Central memory CD8-positive, alpha-beta T cell (primary cell): ENCODE measurements at regions not wholly inside any gene's neighbourhood (a gene's known extent, or its start where the extent isn't known, plus 50 kb on each side); places are given as distances from the start of the nearest gene placed in this dataset.
"Not testable (repeated sequence)": the region's sequence is repeated elsewhere in the genome, so short reads cannot be mapped to it uniquely, and the experiment has no call there.

Experiments used
- ATAC-seq: fragments of 150-1000 bp; cut with Tn5 transposase; replicated peaks from 2 replicates; pipeline ENCODE4 v1.10.0; 2022; ENCODE audit warnings: mild to moderate bottlenecking, moderate FRiP score, moderate number of reproducible peaks; ENCODE audit not compliant: poor library complexity, severe bottlenecking; ENCODE audit errors: extremely low read depth
- DNase-seq, 2 donors: peaks; one replicate each; pipeline ENCODE4 v3.0.0; 2021; ENCODE audit warnings: low spot score in 2 of 2
- H3K27ac Mint-ChIP-seq: one replicate; pipeline ENCODE4 v1.8.0; 2022; ENCODE audit warnings: low read depth, mild to moderate bottlenecking, moderate library complexity, mixed read lengths
- H3K27me3 Mint-ChIP-seq: one replicate; pipeline ENCODE4 v1.8.0; 2022; ENCODE audit warnings: mixed read lengths
- H3K36me3 Mint-ChIP-seq: one replicate; pipeline ENCODE4 v1.8.0; 2022; ENCODE audit warnings: mild to moderate bottlenecking, moderate library complexity, mixed read lengths; ENCODE audit not compliant: insufficient read depth
- H3K4me1 Mint-ChIP-seq: one replicate; pipeline ENCODE4 v1.8.0; 2022; ENCODE audit warnings: mixed read lengths
- H3K4me3 Mint-ChIP-seq: one replicate; pipeline ENCODE4 v1.8.0; 2022; ENCODE audit warnings: mild to moderate bottlenecking, moderate library complexity, mixed read lengths
- H3K9me3 Mint-ChIP-seq: one replicate; pipeline ENCODE4 v1.8.0; 2022; ENCODE audit warnings: mixed read lengths

GRCh38 chr1:98130408-98130807 is 209.6 kb upstream of the DPYD start:
- no peak for ATAC-seq
- no peak overlapping the region for H3K4me3 Mint-ChIP-seq
- H3K36me3 Mint-ChIP-seq = no peaks in the 10 kb centered on the region
- H3K4me1 Mint-ChIP-seq = no peaks in the 10 kb centered on the region
- no peak for DNase-seq
- H3K27me3 Mint-ChIP-seq = no peaks in the 10 kb centered on the region
- no peak overlapping the region for H3K27ac Mint-ChIP-seq
- H3K9me3 Mint-ChIP-seq = no peaks in the 10 kb centered on the region

DNA sequence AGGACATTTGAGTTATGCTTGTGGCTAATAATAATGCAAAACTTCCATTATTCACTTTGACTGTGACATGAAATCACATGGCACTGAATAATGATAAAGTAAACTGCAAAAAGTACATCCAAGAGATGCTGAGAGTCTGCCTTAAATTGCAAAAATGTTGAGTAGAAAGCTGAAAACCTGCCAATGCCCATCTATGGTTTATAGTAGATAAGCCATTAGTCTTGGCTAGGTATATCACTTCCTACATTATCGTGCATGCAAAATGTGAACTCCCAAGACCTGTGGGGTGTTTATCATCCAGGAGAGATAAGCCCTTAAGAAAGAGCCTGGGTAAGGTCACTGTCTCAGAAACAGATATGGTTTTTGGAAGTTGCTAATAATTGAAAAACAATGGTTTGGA is 208.7 kb upstream of the DPYD start:
- Mint-ChIP-seq H3K36me3 (no peaks in the 10 kb centered on the region), H3K9me3 (no peaks in the 10 kb centered on the region), H3K27ac (no peak overlapping the region), H3K4me1 (no peaks in the 10 kb centered on the region), H3K4me3 (no peak overlapping the region), H3K27me3 (no peaks in the 10 kb centered on the region)
- ATAC-seq (no peak), DNase-seq (no peak)

DNA sequence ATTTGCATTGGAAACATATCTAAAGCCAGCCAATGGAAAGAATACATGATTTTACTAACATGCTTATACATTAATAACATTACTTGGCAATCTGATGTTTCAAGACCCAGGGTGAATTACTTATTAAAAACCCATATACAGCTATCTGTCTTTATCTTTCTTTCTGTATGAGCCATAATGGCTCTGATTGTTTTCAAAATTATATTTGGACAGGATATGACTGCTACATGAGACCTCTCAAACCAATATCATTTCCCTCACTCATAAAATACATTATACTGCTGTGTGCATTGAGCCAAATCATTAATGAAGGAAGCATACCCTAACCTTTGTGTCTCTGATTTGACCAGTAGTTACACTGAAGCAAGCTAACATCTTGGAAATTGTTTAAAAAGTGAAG is 205.9 kb upstream of the DPYD start:
- no peak overlapping the region for H3K4me3 Mint-ChIP-seq
- DNase-seq = no peak
- H3K36me3 Mint-ChIP-seq = no peaks in the 10 kb centered on the region
- H3K27ac Mint-ChIP-seq = no peak overlapping the region
- no peaks in the 10 kb centered on the region for H3K27me3 Mint-ChIP-seq
- no peaks in the 10 kb centered on the region for H3K4me1 Mint-ChIP-seq
- H3K9me3 Mint-ChIP-seq = no peaks in the 10 kb centered on the region
- no peak for ATAC-seq

GRCh38 chr1:98121646-98122045 is 200.8 kb upstream of the DPYD start:
- DNase-seq (no peak), ATAC-seq (no peak)
- Mint-ChIP-seq H3K36me3 (no peaks in the 10 kb centered on the region), H3K27ac (no peak overlapping the region), H3K4me1 (no peaks in the 10 kb centered on the region), H3K27me3 (no peaks in the 10 kb centered on the region), H3K9me3 (no peaks in the 10 kb centered on the region), H3K4me3 (no peak overlapping the region)

- H3K27me3 Mint-ChIP-seq = peaks cover 2% of the 10 kb centered on the region
- no peaks in the 10 kb centered on the region for H3K4me1 Mint-ChIP-seq
- no peak overlapping the region for H3K4me3 Mint-ChIP-seq
- no peak overlapping the region for H3K27ac Mint-ChIP-seq
- ATAC-seq (no peak), DNase-seq (no peak)
- no peaks in the 10 kb centered on the region for H3K36me3 Mint-ChIP-seq
- H3K9me3 Mint-ChIP-seq = no peaks in the 10 kb centered on the region
These were observed 199.0 kb upstream of the DPYD start for GRCh38 chr1:98119796-98120195.

- peaks cover 12% of the 10 kb centered on the region for H3K27me3 Mint-ChIP-seq
- no peak overlapping the region for H3K4me3 Mint-ChIP-seq
- H3K36me3 Mint-ChIP-seq = no peaks in the 10 kb centered on the region
- H3K27ac Mint-ChIP-seq = no peak overlapping the region
- DNase-seq (no peak), ATAC-seq (no peak)
- no peaks in the 10 kb centered on the region for H3K9me3 Mint-ChIP-seq
- no peaks in the 10 kb centered on the region for H3K4me1 Mint-ChIP-seq
These were observed 193.0 kb upstream of the DPYD start for GRCh38 chr1:98113811-98114210.

DNA sequence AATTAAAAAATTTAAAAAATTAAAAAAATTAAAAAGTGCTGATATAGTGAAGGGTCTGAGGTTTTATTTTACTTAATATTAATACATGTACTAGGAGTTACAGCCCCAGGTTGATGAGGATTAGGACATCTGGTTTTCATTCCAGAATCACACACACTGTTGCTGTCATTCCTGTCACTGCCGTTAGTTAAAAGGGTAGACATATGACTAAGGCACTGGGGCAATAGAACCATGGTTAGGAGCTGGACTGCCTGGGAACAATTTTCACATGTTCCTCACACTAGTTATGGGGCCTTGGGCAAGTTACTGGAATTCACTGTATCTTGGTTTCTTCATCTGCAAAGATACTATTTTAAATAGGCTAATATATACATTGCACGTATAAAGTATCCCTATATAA is 191.8 kb upstream of the DPYD start:
- Mint-ChIP-seq H3K27ac (no peak overlapping the region), H3K9me3 (peaks cover 9% of the 10 kb centered on the region), H3K36me3 (no peaks in the 10 kb centered on the region), H3K4me1 (no peaks in the 10 kb centered on the region), H3K4me3 (no peak overlapping the region), H3K27me3 (peaks cover 12% of the 10 kb centered on the region)
- ATAC-seq = no peak
- DNase-seq = no peak

- Mint-ChIP-seq H3K4me1 (no peaks in the 10 kb centered on the region), H3K27ac (no peak overlapping the region), H3K36me3 (no peaks in the 10 kb centered on the region), H3K4me3 (no peak overlapping the region), H3K27me3 (peaks cover 12% of the 10 kb centered on the region), H3K9me3 (peaks cover 16% of the 10 kb centered on the region)
- DNase-seq (no peak), ATAC-seq (no peak)
These were observed 189.8 kb upstream of the DPYD start for GRCh38 chr1:98110674-98111073.

GRCh38 chr1:98108378-98108777 is 187.5 kb upstream of the DPYD start:
- H3K4me1 Mint-ChIP-seq, H3K36me3 Mint-ChIP-seq, H3K27ac Mint-ChIP-seq, H3K27me3 Mint-ChIP-seq, H3K4me3 Mint-ChIP-seq, DNase-seq, ATAC-seq: not testable (repeated sequence)
- peaks cover 16% of the 10 kb centered on the region for H3K9me3 Mint-ChIP-seq

DNA sequence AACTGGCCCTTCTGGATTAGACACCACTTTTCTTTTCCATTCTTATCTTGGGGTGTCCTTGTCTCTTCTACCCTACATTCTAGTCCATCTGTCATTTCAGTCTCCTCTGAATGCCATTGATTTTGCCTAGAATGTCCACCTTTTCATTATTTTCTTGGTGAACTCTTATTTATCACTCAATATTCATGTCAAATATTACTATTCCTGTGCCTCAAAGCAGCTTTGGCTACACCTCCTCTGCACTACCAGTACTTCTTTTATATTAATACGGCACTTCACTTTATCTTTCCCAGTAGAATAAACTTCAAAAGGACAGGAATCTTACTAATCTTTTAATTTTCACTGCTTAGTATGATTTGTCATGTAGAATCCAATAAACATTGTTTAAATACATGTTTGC is 186.4 kb upstream of the DPYD start:
- no peaks in the 10 kb centered on the region for H3K4me1 Mint-ChIP-seq
- H3K27me3 Mint-ChIP-seq = no peaks in the 10 kb centered on the region
- no peaks in the 10 kb centered on the region for H3K36me3 Mint-ChIP-seq
- peaks cover 16% of the 10 kb centered on the region for H3K9me3 Mint-ChIP-seq
- no peak overlapping the region for H3K4me3 Mint-ChIP-seq
- DNase-seq (no peak), ATAC-seq (no peak)
- no peak overlapping the region for H3K27ac Mint-ChIP-seq

- Mint-ChIP-seq H3K36me3 (no peaks in the 10 kb centered on the region), H3K9me3 (peaks cover 16% of the 10 kb centered on the region), H3K27me3 (no peaks in the 10 kb centered on the region), H3K27ac (no peak overlapping the region), H3K4me3 (no peak overlapping the region), H3K4me1 (no peaks in the 10 kb centered on the region)
- DNase-seq = no peak
- no peak for ATAC-seq
These were observed 183.5 kb upstream of the DPYD start for GRCh38 chr1:98104289-98104688.

DNA sequence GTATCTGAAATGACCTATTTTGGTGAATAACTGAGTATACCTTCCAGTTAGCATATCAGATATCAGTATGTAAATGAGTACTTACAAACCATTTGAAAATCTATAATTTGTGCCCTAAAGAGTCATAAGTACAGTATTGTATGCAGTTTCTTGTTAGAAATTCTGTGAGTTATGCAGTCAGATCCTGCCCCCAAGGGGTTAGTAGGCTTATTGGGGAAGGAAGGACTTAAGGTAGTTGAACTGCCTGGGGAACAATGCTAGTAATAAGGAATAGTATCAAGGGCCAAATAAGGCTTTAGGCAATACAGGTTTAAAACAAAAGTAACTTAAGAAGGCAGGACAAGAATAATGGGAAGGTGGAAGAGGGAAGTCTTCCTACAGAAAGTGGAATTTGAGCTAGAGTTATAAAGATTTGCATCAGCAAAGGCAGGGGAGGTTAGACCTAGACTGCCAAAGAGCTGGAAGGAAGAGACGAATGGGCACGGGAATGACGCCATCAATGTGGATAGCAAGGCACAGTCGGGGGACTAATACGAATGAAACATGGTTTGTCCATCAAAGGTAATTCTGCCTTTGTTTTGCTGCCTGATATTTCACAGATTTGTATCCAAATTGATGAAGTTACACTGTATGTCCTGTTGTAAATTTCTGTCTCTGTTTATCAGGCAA is 182.9 kb upstream of the DPYD start:
- DNase-seq = no peak
- Mint-ChIP-seq H3K4me1 (no peaks in the 10 kb centered on the region), H3K27ac (no peak overlapping the region), H3K36me3 (no peaks in the 10 kb centered on the region), H3K9me3 (peaks cover 16% of the 10 kb centered on the region), H3K4me3 (no peak overlapping the region), H3K27me3 (no peaks in the 10 kb centered on the region)
- ATAC-seq = no peak

DNA sequence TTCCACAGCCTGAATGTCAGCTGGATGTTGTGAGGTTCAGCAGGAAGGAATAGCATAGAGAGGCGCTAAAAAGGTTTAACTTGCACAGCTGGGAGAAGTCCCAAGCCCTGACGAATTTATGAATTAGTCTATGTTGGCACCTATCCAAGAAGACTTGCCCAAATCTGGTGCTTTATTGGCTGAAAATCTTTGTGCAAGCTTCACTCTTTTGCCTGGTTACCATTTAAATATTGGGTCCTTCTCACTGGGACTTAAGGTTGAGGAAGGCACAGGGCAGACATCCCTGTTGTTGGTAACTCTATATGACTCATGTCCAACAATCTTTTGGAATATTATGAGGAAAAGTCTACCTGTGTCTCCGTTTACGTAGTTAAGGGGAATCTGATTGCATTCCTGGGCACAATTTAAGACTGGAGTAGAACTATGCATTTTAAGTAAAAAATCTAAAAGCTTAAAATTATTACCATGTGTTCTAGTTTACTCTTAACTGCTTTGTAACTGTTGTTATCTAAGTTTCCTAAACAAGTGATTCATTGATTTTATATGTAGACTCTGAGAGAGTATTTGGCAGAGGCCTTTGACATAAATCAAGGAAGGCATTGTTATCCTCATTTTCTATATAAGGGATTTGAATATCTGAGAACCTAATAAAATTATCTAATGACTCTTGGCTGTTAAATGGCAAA is 181.7 kb upstream of the DPYD start:
- no peaks in the 10 kb centered on the region for H3K4me1 Mint-ChIP-seq
- ATAC-seq (no peak), DNase-seq (no peak)
- H3K9me3 Mint-ChIP-seq = peaks cover 6% of the 10 kb centered on the region
- no peaks in the 10 kb centered on the region for H3K27me3 Mint-ChIP-seq
- H3K36me3 Mint-ChIP-seq = no peaks in the 10 kb centered on the region
- no peak overlapping the region for H3K27ac Mint-ChIP-seq
- H3K4me3 Mint-ChIP-seq = no peak overlapping the region
